ENCODE measurements at regions not wholly inside any gene's neighbourhood (a gene's known extent, or its start where the extent isn't known, plus 50 kb on each side); places are given as distances from the start of the nearest gene placed in this dataset.

GRCh38 chr1:221907166-221907932 lies 165.5 kb upstream of the DUSP10 start:
- DNase-seq (ENCODE audit: low spot score) (no peak), ATAC-seq (ENCODE audit: low FRiP score) (no peak)
- no peak for TF ChIP-seq CTCF (IDR thresholded peaks at IDR 0.05)

GRCh38 chr1:221905802-221906201 lies 163.9 kb upstream of the DUSP10 start:
- ATAC-seq (ENCODE audit: low FRiP score) (no peak), DNase-seq (ENCODE audit: low spot score) (no peak)
- TF ChIP-seq CTCF (IDR thresholded peaks at IDR 0.05) = no peak

- ATAC-seq (ENCODE audit: low FRiP score) = no peak
- DNase-seq (ENCODE audit: low spot score) = no peak
- TF ChIP-seq CTCF (IDR thresholded peaks at IDR 0.05) = no peak
Measured at GRCh38 chr1:221904319-221904718, 162.4 kb upstream of the DUSP10 start.

GRCh38 chr1:221903594-221903993 lies 161.7 kb upstream of the DUSP10 start:
- DNase-seq (ENCODE audit: low spot score) (no peak), ATAC-seq (ENCODE audit: low FRiP score) (no peak)
- no peak for TF ChIP-seq CTCF (IDR thresholded peaks at IDR 0.05)

- no peak for TF ChIP-seq CTCF (IDR thresholded peaks at IDR 0.05)
- ATAC-seq (ENCODE audit: low FRiP score) (no peak), DNase-seq (ENCODE audit: low spot score) (no peak)
Measured at GRCh38 chr1:221902961-221903360, 161.1 kb upstream of the DUSP10 start.

- TF ChIP-seq CTCF (IDR thresholded peaks at IDR 0.05) = no peak
- DNase-seq (ENCODE audit: low spot score) = no peak
- no peak for ATAC-seq (ENCODE audit: low FRiP score)
Measured at GRCh38 chr1:221900678-221901077, 158.8 kb upstream of the DUSP10 start.

GRCh38 chr1:221897321-221897721 lies 155.4 kb upstream of the DUSP10 start:
- ATAC-seq (ENCODE audit: low FRiP score) (no peak), DNase-seq (ENCODE audit: low spot score) (no peak)
- TF ChIP-seq CTCF (IDR thresholded peaks at IDR 0.05) = no peak

Measured in omental fat pad (tissue), 3 donors.